K562 (cell line): ENCODE measurements at regions not wholly inside any gene's neighbourhood (a gene's known extent, or its start where the extent isn't known, plus 50 kb on each side); places are given as distances from the start of the nearest gene placed in this dataset.
"Not testable (repeated sequence)": the region's sequence is repeated elsewhere in the genome, so short reads cannot be mapped to it uniquely, and the experiment has no call there.

Experiments
- ATAC-seq: fragments of 200-7000 bp; cut with Tn5 transposase; 3 replicates; pipeline ENCODE4 v1.9.1; 2020; ENCODE audit warnings: moderate library complexity
- BruUV-seq: library from RNA; stranded (reverse); fragments of 400-500 nt; replicated peaks from 2 replicates; lab custom pipeline; 2021; lab: Mats Ljungman, UMichigan
- CTCF ChIA-PET: fragments of 300-600 bp; formaldehyde crosslinking; extraction: SDS; loops from one replicate; lab custom pipeline; 2021; ENCODE audit warnings: low intra/inter-chr PET ratio; lab: Yijun Ruan, JAX
- POLR2A ChIA-PET: fragments of 300-600, 350-650 bp; sonication (Branson Sonifier 250); formaldehyde crosslinking; extraction: SDS; loops from one replicate; lab custom pipeline; 2021; ENCODE audit warnings: antibody characterized with exemption, inconsistent platforms; lab: Yijun Ruan, JAX
- DNase-seq, 4 experiments: peaks; one replicate each; pipeline versions ENCODE4 v3.0.0 to v3.0.0-alpha.2; 2011 to 2018; ENCODE audit warnings: low spot score in 3 of 4, mixed read lengths in 3 of 4; ENCODE audit errors: extremely low read depth in 1 of 4
- FAIRE-seq: peaks from 2 replicates; lab custom pipeline; 2011; peaks lifted over from hg19 to GRCh38; lab: Jason Lieb, UNC
- H2AFZ ChIP-seq: 2 replicates; pipeline ENCODE4 v1.6.0; 2011; ENCODE audit warnings: low read depth, low read length, control low read depth, inconsistent platforms
- H3K27ac ChIP-seq: fragments of 200-600 bp; 3 replicates; pipeline ENCODE4 v1.8.0; 2011; ENCODE audit warnings: low read depth, mild to moderate bottlenecking, control low read depth, inconsistent platforms, low read length, moderate library complexity, mixed read lengths; ENCODE audit errors: extremely low read depth
- H3K27me3 ChIP-seq, 2 experiments: fragments of 300-600 bp in 1 of 2; 2 replicates in 1 of 2; 3 replicates in 1 of 2; pipeline versions ENCODE4 v1.6.0 to v1.8.0; 2011; ENCODE audit warnings: inconsistent platforms in 2 of 2, low read length in 2 of 2, mild to moderate bottlenecking in 1 of 2, mixed read lengths in 1 of 2, moderate library complexity in 1 of 2; ENCODE audit not compliant: control insufficient read depth in 2 of 2, insufficient read depth in 2 of 2
- H3K36me3 ChIP-seq: fragments of 300-600 bp; 3 replicates; pipeline ENCODE4 v1.8.0; 2011; ENCODE audit warnings: mild to moderate bottlenecking, low read length, inconsistent platforms; ENCODE audit not compliant: control insufficient read depth, insufficient read depth
- H3K4me1 ChIP-seq, 2 experiments: fragments of 200-600 bp in 1 of 2; replicated peaks in 1 of 2; 2 replicates in 1 of 2; 3 replicates in 1 of 2; pipeline versions ENCODE4 v1.5.1 to v1.8.0; 2011; ENCODE audit warnings: inconsistent platforms in 2 of 2, low read length in 2 of 2, mild to moderate bottlenecking in 1 of 2, mixed read lengths in 1 of 2, moderate library complexity in 1 of 2; ENCODE audit not compliant: control insufficient read depth in 2 of 2, insufficient read depth in 2 of 2
- H3K4me2 ChIP-seq: 2 replicates; pipeline ENCODE4 v1.6.1; 2011; ENCODE audit warnings: low read length, control low read depth, inconsistent platforms, mixed read lengths; ENCODE audit not compliant: insufficient read depth
- H3K4me3 ChIP-seq: fragments of 200-600 bp; sonication (generic), shearing (Covaris generic); 2 replicates; pipeline ENCODE4 v1.5.1; 2016; ENCODE audit warnings: control low read depth, inconsistent platforms
- H3K79me2 ChIP-seq: fragments of 200-600 bp; 3 replicates; pipeline ENCODE4 v1.8.0; 2011; ENCODE audit warnings: low read length, inconsistent platforms; ENCODE audit not compliant: control insufficient read depth, insufficient read depth
- H3K9ac ChIP-seq, 2 experiments: 2 replicates each; pipeline versions ENCODE4 v1.6.0 to v1.6.1; 2011; ENCODE audit warnings: low read depth in 2 of 2, low read length in 2 of 2, control low read depth in 1 of 2, inconsistent platforms in 1 of 2, mild to moderate bottlenecking in 1 of 2, mixed read lengths in 1 of 2; ENCODE audit not compliant: insufficient read depth in 1 of 2
- H3K9me1 ChIP-seq: one replicate; pipeline ENCODE4 v1.6.0; 2011; ENCODE audit warnings: inconsistent platforms, mild to moderate bottlenecking, low read length, moderate library complexity; ENCODE audit not compliant: control insufficient read depth, insufficient read depth
- H3K9me3 ChIP-seq: replicated peaks from 2 replicates; pipeline ENCODE4 v1.5.1; 2011; ENCODE audit warnings: low read depth, low read length, inconsistent platforms; ENCODE audit not compliant: control insufficient read depth, insufficient read depth
- H4K20me1 ChIP-seq: replicated peaks from 2 replicates; pipeline ENCODE4 v1.6.1; 2011; ENCODE audit warnings: low read length, inconsistent platforms, mixed read lengths; ENCODE audit not compliant: control insufficient read depth, insufficient read depth
- MED1 ChIP-seq: sonication (generic); formaldehyde crosslinking; IDR thresholded peaks from 2 replicates; pipeline ENCODE4 v1.8.1; 2023; ENCODE audit warnings: missing genetic modification reagents, borderline replicate concordance
- PBX2 ChIP-seq, 2 experiments: IDR thresholded peaks in 1 of 2; conservative IDR thresholded peaks in 1 of 2; 2 replicates each; pipeline ENCODE4 v1.6.1; 2016; ENCODE audit warnings: low read depth in 2 of 2, mild to moderate bottlenecking in 1 of 2, missing compliant biosample characterization in 1 of 2, missing genetic modification characterization in 1 of 2, moderate library complexity in 1 of 2
- SPI1 ChIP-seq: IDR thresholded peaks from 2 replicates; pipeline ENCODE4 v1.6.1; 2011; ENCODE audit warnings: low read depth, low read length, control low read depth, borderline replicate concordance
- WGBS: fragments of 100-300 bp; shearing (Covaris generic); methylation state at CpG from one replicate; pipeline ENCODE4 v1.1.6; 2016; ENCODE audit warnings: low coverage, mixed read lengths; ENCODE audit not compliant: insufficient coverage; ENCODE audit errors: missing lambda C conversion rate; 5-methylcytosine and 5-hydroxymethylcytosine counted together
- in situ Hi-C: fragments of 300-500 bp; cut with MboI; formaldehyde crosslinking; loops from 4 replicates; pipeline ENCODE4 v1.15.0; 2018; ENCODE audit warnings: inconsistent platforms, mixed read lengths
- intact Hi-C: fragments of 100-400 bp; cut with micrococcal nuclease; formaldehyde crosslinking; loops from 2 replicates; pipeline ENCODE4 v1.14.2; 2022
- TF ChIP-seq, protein P1 (sequence below): fragments of 450-650 bp; IDR thresholded peaks from 2 replicates; pipeline ENCODE4 v1.6.1; 2016

DNA sequence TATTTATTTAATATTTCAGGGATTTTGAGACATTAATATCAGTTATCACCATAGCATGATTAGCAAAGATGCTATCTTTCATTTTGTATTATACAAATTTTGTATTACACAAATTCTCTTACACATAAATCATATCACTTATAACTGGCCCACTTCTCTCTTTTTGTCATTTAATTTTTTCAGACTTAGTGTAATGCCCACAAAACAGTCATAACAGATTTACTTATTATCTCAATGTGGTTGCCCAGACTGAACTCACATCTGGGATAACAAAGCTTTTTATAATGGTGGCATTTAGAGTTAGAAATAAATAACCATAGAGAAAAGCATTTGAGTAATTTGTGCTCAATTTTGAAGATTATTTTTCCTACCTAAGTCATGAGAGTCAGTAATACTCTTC lies 148.3 kb downstream of the TFAP2B start (continued):
- no peak for TF ChIP-seq MED1 (CRISPR knock-in tag)
- no peak for TF ChIP-seq SPI1
- TF ChIP-seq, all 486 proteins: peak for 0

GRCh38 chr6:50968246-50968645 lies 149.6 kb downstream of the TFAP2B start:
- H2AFZ ChIP-seq; H3K79me2 ChIP-seq; H3K9ac ChIP-seq; H3K27me3 ChIP-seq; FAIRE-seq; CTCF ChIA-PET; ATAC-seq; H3K27ac ChIP-seq; DNase-seq; intact Hi-C loops; TF ChIP-seq PBX2 (CRISPR knock-in tag; IDR thresholded peaks at IDR 0.05; ENCODE audit: low read depth): not testable (repeated sequence)
- POLR2A ChIA-PET, result interaction anchor here (1.3 kb wide), 1 partner anchor 34 kb away, joined by 3 read pairs; no protein-coding TSS in a partner anchor
- WGBS, result 96% methylated on average over 5 of the region's 5 CpGs
- TF ChIP-seq, protein P1, sequence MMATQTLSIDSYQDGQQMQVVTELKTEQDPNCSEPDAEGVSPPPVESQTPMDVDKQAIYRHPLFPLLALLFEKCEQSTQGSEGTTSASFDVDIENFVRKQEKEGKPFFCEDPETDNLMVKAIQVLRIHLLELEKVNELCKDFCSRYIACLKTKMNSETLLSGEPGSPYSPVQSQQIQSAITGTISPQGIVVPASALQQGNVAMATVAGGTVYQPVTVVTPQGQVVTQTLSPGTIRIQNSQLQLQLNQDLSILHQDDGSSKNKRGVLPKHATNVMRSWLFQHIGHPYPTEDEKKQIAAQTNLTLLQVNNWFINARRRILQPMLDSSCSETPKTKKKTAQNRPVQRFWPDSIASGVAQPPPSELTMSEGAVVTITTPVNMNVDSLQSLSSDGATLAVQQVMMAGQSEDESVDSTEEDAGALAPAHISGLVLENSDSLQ, result peak; percentile 57
- peak; percentile 62 for TF ChIP-seq PBX2 (tag; conservative IDR thresholded peaks at IDR 0.05; ENCODE audit: low read depth)
- TF ChIP-seq, all 486 proteins: peak for 2; not testable (repeated sequence) for 484
- H3K4me1 ChIP-seq, in situ Hi-C loops, H3K36me3 ChIP-seq, H3K9me3 ChIP-seq, H3K4me3 ChIP-seq, H3K4me2 ChIP-seq, BruUV-seq, H3K9me1 ChIP-seq, H4K20me1 ChIP-seq: not testable (repeated sequence)
